GM12891 (cell line): ENCODE measurements at regions not wholly inside any gene's neighbourhood (a gene's known extent, or its start where the extent isn't known, plus 50 kb on each side); places are given as distances from the start of the nearest gene placed in this dataset.

Source experiments
- PAX5 ChIP-seq: IDR thresholded peaks from 2 replicates; pipeline ENCODE4 v1.6.1; 2011; ENCODE audit warnings: low read length, moderate library complexity, mild to moderate bottlenecking; ENCODE audit not compliant: insufficient read depth, severe bottlenecking
- POLR2A ChIP-seq: IDR thresholded peaks from 2 replicates; pipeline ENCODE4 v1.6.1; 2011; ENCODE audit warnings: low read depth, low read length, control low read depth
- POLR2AphosphoS5 ChIP-seq: IDR thresholded peaks from 2 replicates; pipeline ENCODE4 v1.6.1; 2011; ENCODE audit warnings: low read depth, low read length, control low read depth
- POU2F2 ChIP-seq: IDR thresholded peaks from 2 replicates; pipeline ENCODE4 v1.6.1; 2011; ENCODE audit warnings: low read depth, mild to moderate bottlenecking, control low read depth, low read length, moderate library complexity
- SPI1 ChIP-seq: IDR thresholded peaks from 2 replicates; pipeline ENCODE4 v1.6.1; 2011; ENCODE audit warnings: low read depth, low read length, control low read depth
- TAF1 ChIP-seq: IDR thresholded peaks from 2 replicates; pipeline ENCODE4 v1.6.1; 2011; ENCODE audit warnings: low read depth, low read length, control low read depth

DNA sequence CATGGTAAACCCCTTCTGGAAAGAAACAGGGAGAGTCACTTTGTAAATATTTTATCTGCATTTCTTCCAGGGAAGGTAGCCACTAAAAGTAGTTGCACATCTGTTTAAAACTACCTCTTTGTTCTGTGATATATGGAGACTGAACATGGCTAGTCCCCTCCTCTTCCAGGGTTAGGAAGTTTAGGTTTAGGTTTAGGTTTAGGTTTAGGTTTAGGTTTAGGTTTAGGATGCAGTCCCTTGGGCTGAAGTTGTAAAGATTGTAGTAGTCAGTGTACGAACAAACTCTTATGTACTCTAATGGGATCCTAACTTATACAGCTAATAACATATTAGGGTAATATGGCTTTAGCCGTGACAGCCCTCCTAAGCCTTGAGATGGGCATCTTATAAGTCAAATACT lies 880.2 kb upstream of the TMEFF2 start:
- no peak for TF ChIP-seq POLR2A
- TF ChIP-seq POLR2AphosphoS5 = no peak
- no peak for TF ChIP-seq TAF1
- TF ChIP-seq POU2F2 = no peak
- TF ChIP-seq SPI1 = no peak
- no peak for TF ChIP-seq PAX5
